Fibroblast of peridontal ligament (primary cell): ENCODE measurements at regions not wholly inside any gene's neighbourhood (a gene's known extent, or its start where the extent isn't known, plus 50 kb on each side); places are given as distances from the start of the nearest gene placed in this dataset.

Experiments
- DNase-seq: peaks from one replicate; pipeline ENCODE4 v3.0.0-alpha.2; 2010; ENCODE audit errors: extremely low read depth

- no peak for DNase-seq
These were observed 292.1 kb downstream of the BTG1 start for GRCh38 chr12:91853350-91854127.

- DNase-seq = peak; percentile 67
These were observed 293.0 kb downstream of the BTG1 start for GRCh38 chr12:91852634-91853033.

DNA sequence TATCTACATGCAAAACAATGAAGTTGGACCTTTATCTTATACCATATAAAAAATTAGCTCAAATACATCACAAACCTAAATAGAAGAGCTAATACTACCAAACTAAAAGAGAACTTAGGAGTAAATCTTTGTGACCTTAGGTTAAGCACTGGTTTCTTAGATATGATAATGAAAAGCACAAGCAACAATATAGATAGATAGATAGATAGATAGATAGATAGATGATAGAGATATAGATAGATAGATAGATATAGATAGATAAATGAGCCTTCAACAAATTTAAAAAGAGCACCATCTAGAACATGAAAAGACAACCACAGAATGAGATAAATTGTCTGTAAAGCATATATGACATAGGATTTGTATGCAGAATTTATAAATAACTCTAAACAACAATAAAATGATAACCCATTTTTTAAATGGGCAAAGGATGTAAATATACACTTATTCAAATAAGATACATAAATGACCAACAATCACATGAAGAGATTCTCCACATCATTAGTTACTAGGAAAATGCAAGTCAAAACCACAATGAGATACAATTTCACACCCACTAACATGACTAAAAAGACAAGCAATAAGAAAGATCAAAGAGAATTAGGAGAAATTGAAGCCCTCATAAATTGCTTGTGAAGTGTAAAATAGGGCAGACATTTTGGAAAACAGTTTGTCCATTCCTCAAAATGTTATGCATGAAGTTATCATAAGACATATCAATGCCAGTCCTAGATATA lies 293.7 kb downstream of the BTG1 start:
- DNase-seq = no peak

DNA sequence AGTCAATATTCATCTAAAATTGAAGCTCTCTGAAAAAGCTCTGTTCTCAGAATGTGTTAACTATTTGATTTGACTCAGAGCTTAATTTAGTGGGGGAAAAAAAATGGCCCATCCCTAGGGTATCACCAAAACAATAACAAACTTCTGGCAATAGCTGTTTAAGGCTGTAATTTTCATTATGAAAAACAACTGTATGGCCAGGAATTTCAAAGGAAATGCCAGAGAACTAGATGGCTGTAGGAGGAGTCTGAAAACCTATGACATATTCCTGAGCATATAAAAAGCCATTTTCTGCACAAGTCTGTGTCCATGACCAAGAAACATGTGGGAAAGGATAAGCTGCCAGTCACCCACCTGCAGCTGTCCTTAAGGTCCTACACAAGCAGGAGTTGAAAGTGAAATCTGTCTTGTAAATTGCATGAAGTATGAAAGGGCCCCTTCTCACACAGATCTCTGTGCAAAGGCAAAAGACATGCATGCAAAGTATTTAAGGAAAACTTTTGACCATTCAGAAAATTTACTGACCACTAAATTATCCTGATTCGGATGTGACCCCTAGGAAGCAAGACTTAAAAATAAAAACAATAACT lies 299.1 kb downstream of the BTG1 start:
- DNase-seq = peak; percentile 24

DNA sequence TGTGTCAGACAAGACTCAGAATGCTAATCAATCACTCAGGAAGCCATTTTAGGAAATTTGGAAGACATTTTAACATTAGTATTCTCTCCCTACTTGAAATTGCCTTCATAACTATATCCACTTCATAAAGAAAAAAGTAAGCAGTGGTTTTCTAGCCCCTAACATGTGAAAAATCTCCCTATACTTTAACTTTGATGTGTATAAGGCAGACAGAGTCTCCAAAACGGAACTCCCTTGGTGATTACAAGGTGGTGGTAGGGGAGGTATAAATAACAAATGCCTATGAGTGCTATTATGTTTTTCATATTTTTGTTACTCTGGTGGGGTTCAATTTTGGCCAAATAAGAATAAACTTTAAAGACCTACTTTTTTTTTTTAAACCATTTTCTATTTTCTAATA lies 300.3 kb downstream of the BTG1 start:
- no peak for DNase-seq

DNA sequence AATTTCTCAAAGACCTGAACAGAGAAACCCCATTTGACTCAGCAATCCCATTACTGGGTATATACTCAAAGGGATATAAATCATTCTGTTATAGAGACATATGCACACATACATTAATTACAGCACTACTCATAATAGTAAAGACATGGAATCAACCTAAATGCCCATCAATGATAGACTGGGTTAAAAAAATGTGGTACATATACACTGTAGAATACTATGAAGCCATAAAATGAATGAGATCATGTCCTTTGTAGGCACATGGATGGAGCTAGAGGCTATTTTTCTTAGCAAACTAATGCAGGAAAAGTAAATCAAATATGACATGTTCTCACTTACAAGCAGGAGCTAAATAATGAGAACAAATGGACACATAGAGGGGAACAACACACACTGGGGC lies 303.8 kb downstream of the BTG1 start:
- no peak for DNase-seq

DNA sequence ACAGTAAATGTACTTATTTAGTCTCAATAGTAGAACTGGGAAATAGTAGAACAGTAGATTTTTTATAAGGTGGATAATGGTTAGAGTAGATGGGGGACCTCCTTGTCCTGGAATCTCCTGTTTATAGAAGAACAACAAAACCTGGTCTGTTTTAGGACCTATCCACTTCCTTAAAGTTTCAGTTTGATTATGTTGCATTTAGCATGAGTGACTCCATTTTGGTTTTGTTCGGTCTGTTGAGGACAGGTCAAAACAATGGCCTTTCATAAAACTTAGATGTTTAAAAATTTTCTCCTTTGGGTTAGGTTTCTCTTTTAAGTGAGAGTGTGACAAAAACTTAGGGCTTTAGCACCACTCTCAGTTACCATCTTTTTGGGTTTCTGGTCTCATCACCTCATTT lies 308.9 kb downstream of the BTG1 start:
- no peak for DNase-seq

DNA sequence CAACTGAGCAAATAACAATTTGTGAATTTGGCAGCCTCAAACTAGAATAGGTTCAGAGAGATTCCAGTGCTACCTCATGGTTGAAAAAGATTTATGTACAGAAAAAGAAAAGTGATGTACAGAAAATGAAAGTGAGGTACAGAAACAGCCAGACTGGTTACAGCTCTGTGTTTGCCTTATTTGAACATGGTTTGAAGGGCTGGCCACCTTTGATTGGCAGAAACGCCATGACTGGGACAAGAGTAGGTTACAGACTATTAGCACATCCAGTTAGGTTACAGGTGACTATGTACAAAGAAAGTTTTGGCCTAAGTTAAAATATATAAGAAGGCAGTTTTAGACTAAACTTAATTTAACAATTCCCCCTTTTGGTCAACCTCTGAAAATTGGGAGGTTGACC lies 309.4 kb downstream of the BTG1 start:
- DNase-seq = no peak

DNA sequence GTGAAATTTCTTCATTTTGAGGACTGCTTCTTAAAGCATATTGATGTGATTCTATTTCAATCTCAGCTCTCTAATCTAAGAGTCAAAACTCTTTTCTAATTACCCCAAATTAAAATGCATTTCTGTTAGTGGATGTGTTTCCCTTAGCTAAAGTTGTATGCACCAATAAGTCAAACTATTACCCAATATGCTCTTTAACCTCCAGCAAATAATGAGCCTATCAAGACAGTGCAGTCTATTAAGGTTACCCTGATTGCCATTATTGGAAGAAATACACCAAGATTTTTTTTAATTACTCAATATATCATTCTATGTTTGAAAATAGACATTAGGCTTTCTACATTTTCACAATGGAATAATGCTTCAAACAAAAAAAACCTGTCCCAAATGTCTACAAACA lies 310.0 kb downstream of the BTG1 start:
- DNase-seq = no peak

DNA sequence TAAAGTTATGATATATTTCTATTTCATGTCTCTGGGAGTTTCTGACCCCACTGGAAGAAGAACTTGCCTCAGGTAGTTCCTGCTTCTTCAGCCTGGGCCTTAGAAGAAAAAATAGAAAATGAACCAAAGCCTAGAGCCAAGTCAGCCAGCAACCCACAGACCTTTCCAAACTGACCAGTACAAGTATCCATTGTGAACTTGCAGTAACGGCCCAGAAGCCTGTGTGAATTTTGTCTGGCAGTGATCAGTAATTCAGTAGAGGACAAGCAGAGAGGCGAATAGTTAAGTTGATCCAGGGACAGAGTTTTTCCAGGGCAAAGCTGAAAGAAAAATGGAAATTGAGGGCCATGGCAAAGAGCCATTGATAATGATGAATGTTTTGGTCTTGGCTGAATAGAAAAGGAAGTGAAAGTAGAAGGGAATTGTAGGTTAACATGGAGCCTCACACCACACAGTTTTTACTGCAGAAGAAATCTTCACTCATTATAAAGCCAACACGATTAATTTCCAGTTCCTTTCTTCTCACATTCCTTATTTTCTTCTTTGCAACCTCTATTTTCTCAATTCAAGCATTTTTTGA lies 311.8 kb downstream of the BTG1 start:
- no peak for DNase-seq

DNA sequence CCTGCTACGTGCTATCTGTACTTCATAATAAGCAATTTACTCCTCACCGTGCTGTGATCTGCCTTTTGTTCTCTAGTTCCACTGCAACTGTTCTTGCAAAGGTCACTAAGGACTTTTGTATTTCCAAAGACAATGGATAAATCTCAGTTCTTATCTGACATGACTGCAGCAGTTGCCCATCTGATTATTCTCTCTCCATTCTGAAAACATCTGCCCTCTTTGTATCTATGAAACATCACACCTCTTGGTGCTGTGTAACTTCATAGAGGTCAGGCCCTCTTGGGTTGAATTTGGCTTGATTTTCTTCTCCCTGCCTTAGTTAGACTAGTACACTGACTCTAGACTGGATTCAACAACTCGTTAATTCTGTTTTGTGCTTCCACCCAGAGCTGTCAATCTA lies 319.6 kb downstream of the BTG1 start:
- no peak for DNase-seq

- no peak for DNase-seq
These were observed 320.7 kb downstream of the BTG1 start for GRCh38 chr12:91824991-91825390.

DNA sequence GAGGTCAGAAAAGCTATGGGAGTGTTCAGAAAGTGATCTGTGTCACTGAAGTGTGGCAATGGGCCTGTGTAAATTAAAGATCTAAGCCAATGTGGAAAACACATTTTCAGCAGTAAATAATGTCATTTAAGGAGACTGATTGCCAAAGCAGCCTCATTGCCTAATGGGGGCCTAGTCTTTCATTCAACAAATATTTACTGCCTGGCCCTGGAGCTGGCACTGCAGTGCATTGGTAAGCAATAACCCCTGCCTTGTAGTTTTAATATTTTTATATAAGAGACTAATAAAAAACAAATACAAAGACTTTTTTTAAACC lies 326.6 kb downstream of the BTG1 start:
- DNase-seq = no peak

DNA sequence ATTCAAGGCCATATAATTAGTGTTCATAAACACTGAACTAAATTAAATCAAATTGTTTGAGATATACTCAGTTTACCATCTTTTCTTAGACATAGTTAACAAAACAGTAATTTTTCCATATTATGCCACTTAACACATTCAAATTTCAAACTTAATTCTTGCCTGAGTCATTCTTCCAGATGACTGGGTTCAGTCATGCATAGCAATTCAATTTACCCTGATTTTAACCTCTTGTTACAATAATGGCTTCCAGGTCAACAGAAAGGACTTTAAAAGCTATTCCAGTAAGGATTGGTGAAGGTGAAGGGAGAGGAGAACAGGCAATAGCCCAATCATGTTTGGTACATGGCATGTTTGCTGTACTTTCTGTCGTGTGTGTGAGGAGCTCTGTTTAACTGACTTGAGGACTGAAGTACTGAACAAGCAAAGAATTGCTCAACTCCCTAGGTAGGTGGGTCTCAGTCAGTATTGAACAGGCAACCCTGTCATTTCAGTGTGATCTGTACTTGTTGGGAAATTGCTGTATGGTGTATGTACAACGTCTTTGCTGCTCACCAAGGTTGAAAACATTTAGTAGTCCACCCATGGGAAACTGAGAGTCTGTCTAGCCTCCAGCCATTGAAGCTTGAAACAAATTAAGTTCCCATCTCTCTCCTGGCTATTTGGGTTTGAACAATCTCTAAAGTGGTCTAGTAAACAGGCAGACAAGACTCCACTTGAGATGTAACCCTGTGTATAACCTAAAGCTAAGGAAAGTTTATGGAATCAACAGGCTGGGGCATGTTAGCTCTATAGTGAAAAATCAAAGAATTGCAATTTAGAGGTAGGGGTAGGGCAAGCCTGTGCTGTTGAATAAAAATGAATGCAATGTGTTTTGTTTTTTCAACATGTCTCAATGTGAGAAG lies 327.2 kb downstream of the BTG1 start:
- peak; percentile 12 for DNase-seq

GRCh38 chr12:91817517-91817916 lies 328.1 kb downstream of the BTG1 start:
- DNase-seq = peak; percentile 22

DNA sequence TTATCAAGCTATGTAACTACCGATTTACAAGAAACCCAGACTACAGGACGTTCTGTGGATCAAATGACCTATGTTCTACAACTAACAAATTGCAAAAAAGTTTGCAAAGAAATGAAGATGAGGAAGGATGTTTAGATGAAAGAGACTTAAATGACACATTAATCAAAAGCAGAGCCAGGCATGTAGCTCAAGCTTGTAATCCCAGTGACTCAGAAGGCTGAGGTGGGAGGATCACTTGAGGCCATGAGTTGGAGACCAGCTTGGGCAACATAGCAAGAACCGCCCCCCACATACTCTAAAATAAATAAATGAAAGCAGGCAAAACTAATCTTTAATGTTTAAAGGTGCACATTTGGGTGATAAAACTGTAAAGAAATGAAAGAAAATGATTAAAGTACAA lies 331.9 kb downstream of the BTG1 start:
- DNase-seq = peak; percentile 61

DNA sequence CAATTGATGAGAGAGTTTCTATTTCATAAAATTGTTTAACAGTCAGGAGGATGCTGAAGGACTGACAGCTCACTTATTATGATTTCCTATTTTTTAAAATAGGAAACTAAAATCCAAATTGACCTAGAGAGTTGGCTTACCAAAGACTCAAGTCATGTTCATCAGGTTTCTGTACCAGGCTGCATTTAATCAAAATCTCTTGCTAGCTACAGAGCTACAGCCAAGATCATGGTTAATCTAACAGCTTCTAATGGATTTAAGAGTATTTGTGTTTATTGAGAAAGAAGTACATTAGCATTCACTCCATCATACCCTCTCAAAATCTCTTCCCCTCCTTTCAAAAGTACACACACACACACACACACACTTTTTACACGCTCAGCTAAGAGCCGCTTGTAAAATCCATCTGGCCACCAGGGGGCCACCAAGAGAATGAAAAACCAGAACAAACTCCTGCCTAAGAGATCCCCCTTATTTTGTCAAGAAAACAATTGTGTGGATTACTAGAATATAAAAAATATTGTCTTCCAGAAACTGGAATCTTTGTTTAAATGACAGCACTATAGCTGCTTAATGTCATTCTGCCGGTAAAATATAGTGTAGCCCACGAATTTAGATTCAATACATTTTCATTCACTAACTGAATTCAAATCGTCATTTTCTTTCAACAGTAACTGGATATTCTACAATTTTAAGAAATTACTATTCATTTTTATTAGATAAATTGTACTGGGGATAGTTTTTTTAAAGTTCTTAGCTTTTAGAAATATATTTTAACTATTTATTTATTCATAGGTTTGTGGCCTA lies 334.0 kb downstream of the BTG1 start:
- DNase-seq = peak; percentile 83

DNA sequence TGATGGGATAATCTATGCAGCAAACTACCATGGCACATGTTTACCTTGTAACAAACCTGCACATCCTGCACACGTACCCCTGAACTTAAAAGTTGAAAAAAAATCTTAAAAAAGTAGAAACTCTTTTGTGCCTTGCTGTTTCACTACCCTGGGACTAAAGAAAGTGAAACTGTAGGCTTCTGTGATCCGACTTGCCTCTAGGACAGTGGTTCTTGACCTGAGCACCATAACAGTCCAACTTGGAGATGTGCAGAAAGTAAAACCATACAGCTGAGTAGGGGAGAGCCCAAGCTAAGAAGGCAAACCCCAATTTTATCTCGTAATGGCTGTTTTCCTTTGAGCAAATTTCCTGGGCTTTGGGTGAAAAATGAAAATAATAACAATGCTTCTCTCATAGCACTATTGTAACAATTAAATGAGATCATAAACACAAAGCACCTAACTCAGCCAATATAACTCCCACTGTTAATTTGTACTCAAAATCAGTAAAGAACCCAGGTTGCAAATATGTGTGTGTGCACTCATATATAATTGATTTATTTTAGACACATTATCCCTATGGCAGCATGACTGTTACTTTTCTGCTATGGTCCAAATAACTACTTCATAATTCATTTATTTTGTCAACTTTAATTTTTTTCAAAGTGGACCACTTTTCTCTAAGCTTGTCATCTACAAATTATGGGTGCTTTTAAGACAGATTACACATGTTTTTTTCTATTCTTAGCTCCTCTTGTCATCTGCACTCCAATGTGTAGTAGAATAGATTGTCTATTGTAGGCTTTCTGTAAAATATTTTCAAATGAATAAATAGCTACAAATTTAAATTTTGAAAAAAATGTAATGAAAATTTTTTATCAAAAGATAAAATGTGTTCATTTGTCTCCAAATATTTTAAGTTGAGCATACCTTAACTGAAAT lies 334.9 kb downstream of the BTG1 start:
- no peak for DNase-seq

GRCh38 chr12:91810077-91810476 lies 335.6 kb downstream of the BTG1 start:
- no peak for DNase-seq

DNA sequence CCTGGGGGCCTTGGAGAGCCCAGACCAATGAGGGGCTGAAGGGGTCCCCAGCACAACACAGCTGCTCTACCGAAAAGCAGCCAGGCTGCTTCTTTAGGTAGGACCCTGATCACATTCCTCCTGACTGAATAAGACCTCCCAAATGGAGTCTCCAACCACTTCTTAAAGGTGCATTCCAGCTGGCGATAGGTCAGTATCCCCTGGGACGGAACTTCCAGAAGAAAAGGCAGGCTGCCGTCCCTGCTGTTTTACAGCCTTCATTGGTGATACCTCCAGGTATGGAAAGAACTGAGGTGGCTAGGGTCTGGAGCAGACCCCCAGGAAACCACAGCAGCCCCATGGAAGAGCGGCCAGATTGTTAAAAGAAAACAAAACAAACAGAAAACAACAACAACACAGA lies 340.6 kb downstream of the BTG1 start:
- no peak for DNase-seq
